WTC11 (cell line): ENCODE measurements at regions not wholly inside any gene's neighbourhood (a gene's known extent, or its start where the extent isn't known, plus 50 kb on each side); places are given as distances from the start of the nearest gene placed in this dataset.

Experiments
- ATAC-seq: fragments of 200-7000 bp; cut with Tn5 transposase; 2 replicates; pipeline ENCODE4 v1.10.0; 2021; ENCODE audit warnings: mild to moderate bottlenecking, moderate library complexity
- CTCF ChIA-PET: fragments of 300-600 bp; sonication (Branson Sonifier 250); formaldehyde crosslinking; loops from one replicate; lab custom pipeline; 2021; ENCODE audit warnings: antibody characterized with exemption; lab: Charles Lee
- POLR2A ChIA-PET: fragments of 350-600 bp; sonication (Branson Sonifier 250); formaldehyde crosslinking; loops from one replicate; lab custom pipeline; 2021; ENCODE audit warnings: antibody characterized with exemption; lab: Charles Lee
- DNase-seq: peaks from one replicate; pipeline ENCODE4 v3.0.0; 2021; ENCODE audit warnings: low spot score
- H3K27ac Mint-ChIP-seq: 2 replicates; pipeline ENCODE4 v1.8.0; 2021; ENCODE audit warnings: mixed read lengths
- H3K27me3 Mint-ChIP-seq: 2 replicates; pipeline ENCODE4 v1.8.0; 2021; ENCODE audit warnings: low read depth, mild to moderate bottlenecking, moderate library complexity, mixed read lengths
- H3K36me3 Mint-ChIP-seq: 2 replicates; pipeline ENCODE4 v1.8.0; 2021; ENCODE audit warnings: mixed read lengths
- H3K4me1 Mint-ChIP-seq: 2 replicates; pipeline ENCODE4 v1.8.0; 2022; ENCODE audit warnings: mixed read lengths
- H3K4me3 Mint-ChIP-seq: 2 replicates; pipeline ENCODE4 v1.8.0; 2021; ENCODE audit warnings: mild to moderate bottlenecking, moderate library complexity, mixed read lengths
- H3K9me3 Mint-ChIP-seq: 2 replicates; pipeline ENCODE4 v1.8.0; 2021; ENCODE audit warnings: mixed read lengths
- AFF4 ChIP-seq: sonication (generic); formaldehyde crosslinking; IDR thresholded peaks from 2 replicates; pipeline ENCODE4 v1.8.1; 2023; ENCODE audit warnings: mild to moderate bottlenecking, missing genetic modification reagents, borderline replicate concordance
- CDX4 ChIP-seq: fragments of 250-450 bp; sonication (Bioruptor Pico); IDR thresholded peaks from 2 replicates; pipeline ENCODE4 v1.9.0; 2021; ENCODE audit warnings: moderate library complexity, mild to moderate bottlenecking, inconsistent platforms, borderline replicate concordance
- CTCF ChIP-seq: fragments of 200-600 bp; IDR thresholded peaks from 2 replicates; pipeline ENCODE4 v1.8.0; 2022; ENCODE audit warnings: antibody characterized with exemption
- IRF1 ChIP-seq: sonication (generic); formaldehyde crosslinking; IDR thresholded peaks from 2 replicates; pipeline ENCODE4 v1.8.0; 2023; ENCODE audit warnings: missing genetic modification reagents
- IRF2 ChIP-seq: sonication (generic); formaldehyde crosslinking; IDR thresholded peaks from 2 replicates; pipeline ENCODE4 v1.8.0; 2022; ENCODE audit warnings: low read depth, missing genetic modification reagents, borderline replicate concordance
- NFATC4 ChIP-seq: fragments of 250-450 bp; sonication (Bioruptor Pico); IDR thresholded peaks from 2 replicates; pipeline ENCODE4 v1.9.0; 2021; ENCODE audit warnings: mild to moderate bottlenecking
- NFE2L1 ChIP-seq: sonication (generic); formaldehyde crosslinking; IDR thresholded peaks from 2 replicates; pipeline ENCODE4 v1.8.1; 2023; ENCODE audit warnings: missing genetic modification reagents
- NFYB ChIP-seq: sonication (generic); formaldehyde crosslinking; conservative IDR thresholded peaks from 2 replicates; pipeline ENCODE4 v1.8.0; 2022; ENCODE audit warnings: low read depth, missing genetic modification reagents
- NR3C1 ChIP-seq: sonication (generic); formaldehyde crosslinking; conservative IDR thresholded peaks from 2 replicates; pipeline ENCODE4 v1.8.1; 2023; ENCODE audit warnings: low read depth, mild to moderate bottlenecking, missing genetic modification reagents
- SMAD3 ChIP-seq: sonication (generic); formaldehyde crosslinking; IDR thresholded peaks from 2 replicates; pipeline ENCODE4 v1.8.0; 2022; ENCODE audit warnings: missing genetic modification reagents, mild to moderate bottlenecking, borderline replicate concordance
- SMAD4 ChIP-seq: sonication (generic); formaldehyde crosslinking; IDR thresholded peaks from 2 replicates; pipeline ENCODE4 v1.8.0; 2022; ENCODE audit warnings: mild to moderate bottlenecking, missing genetic modification reagents
- SOX15 ChIP-seq: fragments of 250-450 bp; sonication (Bioruptor Pico); IDR thresholded peaks from 2 replicates; pipeline ENCODE4 v1.9.0; 2021; ENCODE audit warnings: mild to moderate bottlenecking
- TP53 ChIP-seq: sonication (generic); formaldehyde crosslinking; IDR thresholded peaks from 2 replicates; pipeline ENCODE4 v1.8.1; 2023; ENCODE audit warnings: mild to moderate bottlenecking, missing genetic modification reagents
- ZNF138 ChIP-seq: sonication (generic); formaldehyde crosslinking; conservative IDR thresholded peaks from 2 replicates; pipeline ENCODE4 v1.8.1; 2022; ENCODE audit warnings: mild to moderate bottlenecking, moderate library complexity, missing genetic modification reagents
- ZNF671 ChIP-seq: fragments of 250-450 bp; sonication (Bioruptor Pico); IDR thresholded peaks from 2 replicates; pipeline ENCODE4 v1.8.0; 2021; ENCODE audit warnings: mild to moderate bottlenecking
- TF ChIP-seq, protein P1 (sequence below): sonication (generic); formaldehyde crosslinking; IDR thresholded peaks from 2 replicates; pipeline ENCODE4 v1.8.1; 2022; ENCODE audit warnings: low read depth, mild to moderate bottlenecking, moderate library complexity, missing genetic modification reagents, borderline replicate concordance
- TF ChIP-seq, protein P2 (sequence below): sonication (generic); formaldehyde crosslinking; IDR thresholded peaks from 2 replicates; pipeline ENCODE4 v1.8.1; 2022; ENCODE audit warnings: low read depth, missing genetic modification reagents, borderline replicate concordance
- TF ChIP-seq, protein P3 (sequence below): sonication (generic); formaldehyde crosslinking; IDR thresholded peaks from 2 replicates; pipeline ENCODE4 v1.8.0; 2022; ENCODE audit warnings: missing genetic modification reagents
- TF ChIP-seq, protein P4 (sequence below): sonication (generic); formaldehyde crosslinking; IDR thresholded peaks from 2 replicates; pipeline ENCODE4 v1.8.1; 2023; ENCODE audit warnings: mild to moderate bottlenecking, missing genetic modification reagents, moderate library complexity
- TF ChIP-seq, protein P5 (sequence below): sonication (generic); formaldehyde crosslinking; IDR thresholded peaks from 2 replicates; pipeline ENCODE4 v1.8.1; 2023; ENCODE audit warnings: mild to moderate bottlenecking, moderate library complexity, missing genetic modification reagents

GRCh38 chr14:101024686-101025085 lies 121.2 kb upstream of the RTL1 start:
- ChIA-PET CTCF (no interaction called here), POLR2A (no interaction called here)
- ATAC-seq = no peak
- TF ChIP-seq SOX15 (CRISPR knock-in tag) = no peak
- no peak for TF ChIP-seq TP53 (CRISPR knock-in tag)
- TF ChIP-seq IRF1 (CRISPR knock-in tag) = no peak
- TF ChIP-seq NFYB (CRISPR knock-in tag) = no peak
- no peak for TF ChIP-seq SMAD3 (CRISPR knock-in tag)
- no peak for TF ChIP-seq NR3C1 (CRISPR knock-in tag)
- TF ChIP-seq CDX4 = no peak
- TF ChIP-seq, protein P1, sequence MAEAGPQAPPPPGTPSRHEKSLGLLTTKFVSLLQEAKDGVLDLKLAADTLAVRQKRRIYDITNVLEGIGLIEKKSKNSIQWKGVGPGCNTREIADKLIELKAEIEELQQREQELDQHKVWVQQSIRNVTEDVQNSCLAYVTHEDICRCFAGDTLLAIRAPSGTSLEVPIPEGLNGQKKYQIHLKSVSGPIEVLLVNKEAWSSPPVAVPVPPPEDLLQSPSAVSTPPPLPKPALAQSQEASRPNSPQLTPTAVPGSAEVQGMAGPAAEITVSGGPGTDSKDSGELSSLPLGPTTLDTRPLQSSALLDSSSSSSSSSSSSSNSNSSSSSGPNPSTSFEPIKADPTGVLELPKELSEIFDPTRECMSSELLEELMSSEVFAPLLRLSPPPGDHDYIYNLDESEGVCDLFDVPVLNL (CRISPR knock-in tag) = no peak
- no peak for TF ChIP-seq ZNF138
- H3K4me3 Mint-ChIP-seq = no peak overlapping the region
- no peaks in the 10 kb centered on the region for H3K27me3 Mint-ChIP-seq
- H3K36me3 Mint-ChIP-seq = peaks cover 65% of the 10 kb centered on the region
- peaks cover 50% of the 10 kb centered on the region for H3K9me3 Mint-ChIP-seq
- no peak overlapping the region for H3K27ac Mint-ChIP-seq
- no peaks in the 10 kb centered on the region for H3K4me1 Mint-ChIP-seq
- DNase-seq = no peak

GRCh38 chr14:101025131-101025530 lies 121.6 kb upstream of the RTL1 start:
- Mint-ChIP-seq H3K9me3 (peaks cover 46% of the 10 kb centered on the region), H3K27me3 (no peaks in the 10 kb centered on the region), H3K36me3 (peaks cover 65% of the 10 kb centered on the region), H3K27ac (no peak overlapping the region), H3K4me1 (no peaks in the 10 kb centered on the region), H3K4me3 (no peak overlapping the region)
- ATAC-seq = no peak
- POLR2A ChIA-PET = no interaction called here
- CTCF ChIA-PET = no interaction called here
- DNase-seq = no peak
- TF ChIP-seq, protein P2, sequence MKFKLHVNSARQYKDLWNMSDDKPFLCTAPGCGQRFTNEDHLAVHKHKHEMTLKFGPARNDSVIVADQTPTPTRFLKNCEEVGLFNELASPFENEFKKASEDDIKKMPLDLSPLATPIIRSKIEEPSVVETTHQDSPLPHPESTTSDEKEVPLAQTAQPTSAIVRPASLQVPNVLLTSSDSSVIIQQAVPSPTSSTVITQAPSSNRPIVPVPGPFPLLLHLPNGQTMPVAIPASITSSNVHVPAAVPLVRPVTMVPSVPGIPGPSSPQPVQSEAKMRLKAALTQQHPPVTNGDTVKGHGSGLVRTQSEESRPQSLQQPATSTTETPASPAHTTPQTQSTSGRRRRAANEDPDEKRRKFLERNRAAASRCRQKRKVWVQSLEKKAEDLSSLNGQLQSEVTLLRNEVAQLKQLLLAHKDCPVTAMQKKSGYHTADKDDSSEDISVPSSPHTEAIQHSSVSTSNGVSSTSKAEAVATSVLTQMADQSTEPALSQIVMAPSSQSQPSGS (CRISPR knock-in tag) = no peak
- TF ChIP-seq CTCF (no peak), NFE2L1 (no peak), AFF4 (no peak), ZNF671 (CRISPR knock-in tag) (no peak), NFATC4 (CRISPR knock-in tag) (no peak), IRF2 (CRISPR knock-in tag) (no peak), SMAD4 (CRISPR knock-in tag) (no peak)
- TF ChIP-seq, protein P3, sequence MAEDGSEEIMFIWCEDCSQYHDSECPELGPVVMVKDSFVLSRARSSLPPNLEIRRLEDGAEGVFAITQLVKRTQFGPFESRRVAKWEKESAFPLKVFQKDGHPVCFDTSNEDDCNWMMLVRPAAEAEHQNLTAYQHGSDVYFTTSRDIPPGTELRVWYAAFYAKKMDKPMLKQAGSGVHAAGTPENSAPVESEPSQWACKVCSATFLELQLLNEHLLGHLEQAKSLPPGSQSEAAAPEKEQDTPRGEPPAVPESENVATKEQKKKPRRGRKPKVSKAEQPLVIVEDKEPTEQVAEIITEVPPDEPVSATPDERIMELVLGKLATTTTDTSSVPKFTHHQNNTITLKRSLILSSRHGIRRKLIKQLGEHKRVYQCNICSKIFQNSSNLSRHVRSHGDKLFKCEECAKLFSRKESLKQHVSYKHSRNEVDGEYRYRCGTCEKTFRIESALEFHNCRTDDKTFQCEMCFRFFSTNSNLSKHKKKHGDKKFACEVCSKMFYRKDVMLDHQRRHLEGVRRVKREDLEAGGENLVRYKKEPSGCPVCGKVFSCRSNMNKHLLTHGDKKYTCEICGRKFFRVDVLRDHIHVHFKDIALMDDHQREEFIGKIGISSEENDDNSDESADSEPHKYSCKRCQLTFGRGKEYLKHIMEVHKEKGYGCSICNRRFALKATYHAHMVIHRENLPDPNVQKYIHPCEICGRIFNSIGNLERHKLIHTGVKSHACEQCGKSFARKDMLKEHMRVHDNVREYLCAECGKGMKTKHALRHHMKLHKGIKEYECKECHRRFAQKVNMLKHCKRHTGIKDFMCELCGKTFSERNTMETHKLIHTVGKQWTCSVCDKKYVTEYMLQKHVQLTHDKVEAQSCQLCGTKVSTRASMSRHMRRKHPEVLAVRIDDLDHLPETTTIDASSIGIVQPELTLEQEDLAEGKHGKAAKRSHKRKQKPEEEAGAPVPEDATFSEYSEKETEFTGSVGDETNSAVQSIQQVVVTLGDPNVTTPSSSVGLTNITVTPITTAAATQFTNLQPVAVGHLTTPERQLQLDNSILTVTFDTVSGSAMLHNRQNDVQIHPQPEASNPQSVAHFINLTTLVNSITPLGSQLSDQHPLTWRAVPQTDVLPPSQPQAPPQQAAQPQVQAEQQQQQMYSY (CRISPR knock-in tag) = no peak
- TF ChIP-seq, protein P4, sequence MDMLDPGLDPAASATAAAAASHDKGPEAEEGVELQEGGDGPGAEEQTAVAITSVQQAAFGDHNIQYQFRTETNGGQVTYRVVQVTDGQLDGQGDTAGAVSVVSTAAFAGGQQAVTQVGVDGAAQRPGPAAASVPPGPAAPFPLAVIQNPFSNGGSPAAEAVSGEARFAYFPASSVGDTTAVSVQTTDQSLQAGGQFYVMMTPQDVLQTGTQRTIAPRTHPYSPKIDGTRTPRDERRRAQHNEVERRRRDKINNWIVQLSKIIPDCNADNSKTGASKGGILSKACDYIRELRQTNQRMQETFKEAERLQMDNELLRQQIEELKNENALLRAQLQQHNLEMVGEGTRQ (CRISPR knock-in tag) = no peak
- TF ChIP-seq, protein P5, sequence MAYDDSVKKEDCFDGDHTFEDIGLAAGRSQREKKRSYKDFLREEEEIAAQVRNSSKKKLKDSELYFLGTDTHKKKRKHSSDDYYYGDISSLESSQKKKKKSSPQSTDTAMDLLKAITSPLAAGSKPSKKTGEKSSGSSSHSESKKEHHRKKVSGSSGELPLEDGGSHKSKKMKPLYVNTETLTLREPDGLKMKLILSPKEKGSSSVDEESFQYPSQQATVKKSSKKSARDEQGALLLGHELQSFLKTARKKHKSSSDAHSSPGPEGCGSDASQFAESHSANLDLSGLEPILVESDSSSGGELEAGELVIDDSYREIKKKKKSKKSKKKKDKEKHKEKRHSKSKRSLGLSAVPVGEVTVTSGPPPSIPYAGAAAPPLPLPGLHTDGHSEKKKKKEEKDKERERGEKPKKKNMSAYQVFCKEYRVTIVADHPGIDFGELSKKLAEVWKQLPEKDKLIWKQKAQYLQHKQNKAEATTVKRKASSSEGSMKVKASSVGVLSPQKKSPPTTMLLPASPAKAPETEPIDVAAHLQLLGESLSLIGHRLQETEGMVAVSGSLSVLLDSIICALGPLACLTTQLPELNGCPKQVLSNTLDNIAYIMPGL (CRISPR knock-in tag) = no peak
